SHP77 treated with DMSO at 0.1 percent for 48 hours (cell line): ENCODE measurements at regions not wholly inside any gene's neighbourhood (a gene's known extent, or its start where the extent isn't known, plus 50 kb on each side); places are given as distances from the start of the nearest gene placed in this dataset.

ENCODE experiments used
- DNase-seq: peaks from one replicate; lab custom pipeline; 2025; lab: John Stamatoyannopoulos, UW

DNA sequence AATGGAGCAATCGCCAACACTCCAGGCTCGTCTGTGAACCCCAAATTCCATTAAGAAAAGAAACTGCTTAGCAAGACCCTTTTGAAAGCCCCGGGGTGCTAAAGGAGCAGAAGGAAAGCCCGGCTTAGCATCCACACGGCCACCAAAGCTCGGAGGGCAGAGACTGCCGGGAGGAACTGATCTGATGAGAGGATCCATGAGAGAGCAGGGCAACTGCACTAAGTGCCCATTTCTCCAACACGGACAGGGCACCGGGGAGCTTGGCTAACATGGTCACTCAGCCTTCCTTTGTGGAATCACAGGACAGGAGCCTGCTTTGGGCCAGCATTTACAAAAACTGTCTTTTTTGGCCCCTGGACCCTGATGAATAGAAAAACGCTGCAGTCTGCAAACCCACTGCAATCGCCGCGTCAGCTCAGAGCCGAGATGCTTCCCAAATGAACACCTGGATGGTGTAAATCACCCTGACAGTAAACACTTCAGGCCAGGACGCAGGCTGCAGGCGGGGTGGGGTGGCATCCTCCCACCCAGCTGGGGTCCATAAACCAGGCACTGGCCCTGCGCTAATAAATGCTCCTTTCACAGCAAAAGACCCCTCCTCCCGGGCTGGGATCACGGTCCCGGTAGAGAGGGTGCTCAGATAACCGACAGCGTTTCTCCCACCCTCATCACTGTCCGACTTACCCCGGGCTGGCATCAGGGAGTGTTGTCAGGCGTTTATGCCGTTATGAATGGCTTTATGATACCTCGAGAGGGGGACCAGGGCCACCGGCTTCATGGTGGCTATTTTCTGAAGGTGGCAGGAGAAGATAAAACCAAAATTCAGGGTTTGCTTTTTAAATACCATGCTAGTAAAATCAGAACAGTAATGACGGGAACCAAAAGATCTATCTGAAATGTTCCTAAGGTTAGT lies 299.5 kb downstream of the IRF8 start:
- DNase-seq: peak; percentile 62

DNA sequence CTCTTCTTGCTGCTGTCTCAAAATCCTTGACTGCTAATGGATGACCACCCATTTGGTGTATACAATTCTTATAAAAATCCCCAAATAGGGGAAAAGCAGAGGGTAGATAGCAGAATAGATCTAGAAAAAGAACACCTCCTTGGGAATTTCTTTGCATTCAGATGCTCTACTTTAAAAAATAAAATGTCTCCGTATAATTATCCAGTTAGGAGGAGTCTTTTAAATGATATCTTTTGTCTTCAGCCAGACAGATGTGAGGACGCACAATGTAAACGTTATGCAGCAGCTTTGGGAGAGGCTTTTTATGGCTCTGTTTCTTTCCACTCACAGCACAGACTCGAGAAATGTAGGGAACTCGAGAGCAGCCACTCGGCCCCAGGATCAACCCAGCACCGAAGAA lies 300.2 kb downstream of the IRF8 start:
- no peak for DNase-seq

DNA sequence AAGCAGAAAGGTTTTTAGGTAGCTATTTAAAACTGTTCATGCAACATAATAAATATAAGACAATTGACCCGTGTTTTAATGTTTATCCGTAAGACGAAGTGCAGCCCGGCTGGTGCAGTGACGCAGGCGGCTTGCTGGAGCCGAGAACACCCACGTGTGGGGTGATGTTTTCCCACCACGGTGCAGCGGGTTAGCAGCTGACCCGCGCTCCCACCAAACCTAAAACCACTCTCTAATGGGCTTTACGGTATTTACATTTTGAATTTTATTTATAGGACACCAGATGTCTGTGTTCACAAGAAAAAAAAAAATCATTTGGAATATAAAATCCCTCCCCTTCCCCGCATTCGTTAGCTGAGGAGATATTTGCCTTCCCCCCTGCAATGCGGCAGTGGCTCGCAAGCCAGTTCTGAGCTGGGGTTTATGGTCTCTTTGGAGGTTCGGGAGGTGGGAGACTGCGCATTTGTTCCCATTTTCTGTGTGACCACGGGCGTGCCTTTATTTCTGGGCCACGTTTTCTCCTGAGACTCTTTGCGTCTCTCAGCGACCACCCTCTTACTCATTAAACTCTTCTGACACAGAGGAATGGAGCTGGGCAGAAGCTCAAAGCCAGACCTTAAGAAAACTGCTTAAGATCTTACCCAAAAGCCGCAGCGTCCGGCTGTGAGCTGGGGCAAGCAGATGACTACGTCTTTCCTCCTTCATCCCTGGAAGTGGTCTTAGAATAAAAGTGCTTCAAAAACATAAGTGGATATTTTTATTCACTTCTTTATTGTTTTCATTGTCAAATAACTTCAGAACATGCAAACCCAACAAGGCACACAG lies 301.1 kb downstream of the IRF8 start:
- DNase-seq: no peak

DNA sequence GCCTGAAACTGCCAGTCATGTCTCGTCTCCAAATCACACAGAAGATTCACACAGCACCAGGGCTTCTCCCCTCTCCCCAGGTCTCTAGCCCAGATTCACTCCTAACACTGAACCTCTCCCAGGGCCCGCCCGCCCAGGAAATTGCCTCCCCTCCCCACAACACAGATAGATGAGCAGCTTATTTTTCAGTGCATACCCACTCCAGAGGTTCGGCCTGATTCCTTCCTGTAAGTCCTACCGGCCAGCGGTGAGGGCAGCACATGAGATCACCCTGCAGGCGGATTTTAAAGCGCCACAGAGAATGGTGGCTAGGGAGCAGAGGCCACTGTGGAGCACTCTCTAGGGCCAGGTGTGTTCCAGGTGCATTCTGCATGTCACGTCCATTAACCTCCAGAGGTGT lies 301.8 kb downstream of the IRF8 start:
- no peak for DNase-seq

DNA sequence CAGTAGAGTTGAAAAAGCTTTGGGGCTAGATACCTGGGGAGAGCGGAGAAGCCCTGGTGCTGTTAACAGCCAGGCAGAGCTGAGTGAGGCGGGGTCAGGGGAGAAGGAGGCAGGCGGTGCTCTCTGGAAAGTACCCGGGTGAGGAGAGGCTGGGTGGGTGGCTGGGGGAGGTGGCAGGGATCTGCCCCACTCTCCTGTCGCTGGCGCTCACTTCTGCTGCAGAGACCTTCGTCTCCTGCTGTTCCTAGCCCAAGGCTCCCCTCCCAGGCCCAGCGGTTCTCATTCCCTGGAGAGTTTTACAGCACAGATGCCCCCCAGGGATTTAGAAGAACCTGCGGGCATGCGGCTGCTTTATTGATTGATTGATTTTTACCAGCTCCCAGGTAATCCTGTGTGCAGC lies 302.8 kb downstream of the IRF8 start:
- no peak for DNase-seq

DNA sequence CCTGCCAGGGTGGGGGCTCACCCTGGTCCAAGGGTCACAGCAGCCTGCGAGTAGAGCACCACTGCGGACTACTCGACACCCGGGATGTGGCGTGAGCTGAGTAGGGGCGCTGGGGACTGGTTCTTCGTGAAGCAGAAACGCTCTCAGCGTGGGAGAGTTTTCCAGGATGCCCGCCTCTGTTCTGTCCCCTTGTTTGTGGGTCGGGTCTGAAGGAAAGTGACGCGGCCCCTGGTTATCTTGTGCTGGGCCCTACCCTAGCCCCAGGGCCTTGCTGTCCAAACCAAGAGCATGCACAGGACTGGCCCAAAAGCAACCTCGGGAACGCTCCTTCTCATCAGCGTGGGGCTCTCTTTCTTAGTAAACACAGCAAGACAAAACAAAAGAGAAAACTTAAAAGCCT lies 303.3 kb downstream of the IRF8 start:
- no peak for DNase-seq

DNA sequence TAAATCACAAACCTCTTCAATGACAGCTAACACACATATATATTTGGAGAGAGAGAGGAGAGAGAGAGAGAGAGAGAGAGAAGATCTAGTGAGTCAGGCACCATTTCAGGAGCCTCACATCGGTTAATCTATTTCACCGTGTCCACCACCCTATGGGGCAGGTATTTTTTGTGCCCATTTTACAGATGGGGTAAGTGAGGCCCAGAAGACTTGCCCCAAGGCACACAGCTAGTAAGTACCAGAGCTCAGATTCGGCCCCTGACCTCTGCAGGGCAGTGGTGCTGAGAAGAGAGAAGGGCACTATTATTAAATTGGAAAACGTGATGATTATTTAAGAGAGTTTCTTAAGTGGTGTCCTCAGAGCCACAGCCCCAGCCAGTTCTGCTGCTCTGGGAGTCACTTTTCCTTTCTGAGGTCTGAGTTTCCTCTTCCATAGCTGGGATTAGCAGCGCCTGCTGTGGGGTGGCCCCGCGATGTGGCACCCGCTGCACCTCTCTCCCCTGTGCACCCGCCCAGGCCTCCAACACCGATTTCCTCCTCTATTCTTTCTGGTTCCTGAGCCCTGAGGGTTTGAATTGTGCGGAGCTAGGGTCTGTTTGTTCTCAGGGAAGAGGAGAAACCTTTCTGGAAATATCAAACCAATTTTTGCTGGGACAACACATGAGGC lies 303.9 kb downstream of the IRF8 start:
- no peak for DNase-seq

DNA sequence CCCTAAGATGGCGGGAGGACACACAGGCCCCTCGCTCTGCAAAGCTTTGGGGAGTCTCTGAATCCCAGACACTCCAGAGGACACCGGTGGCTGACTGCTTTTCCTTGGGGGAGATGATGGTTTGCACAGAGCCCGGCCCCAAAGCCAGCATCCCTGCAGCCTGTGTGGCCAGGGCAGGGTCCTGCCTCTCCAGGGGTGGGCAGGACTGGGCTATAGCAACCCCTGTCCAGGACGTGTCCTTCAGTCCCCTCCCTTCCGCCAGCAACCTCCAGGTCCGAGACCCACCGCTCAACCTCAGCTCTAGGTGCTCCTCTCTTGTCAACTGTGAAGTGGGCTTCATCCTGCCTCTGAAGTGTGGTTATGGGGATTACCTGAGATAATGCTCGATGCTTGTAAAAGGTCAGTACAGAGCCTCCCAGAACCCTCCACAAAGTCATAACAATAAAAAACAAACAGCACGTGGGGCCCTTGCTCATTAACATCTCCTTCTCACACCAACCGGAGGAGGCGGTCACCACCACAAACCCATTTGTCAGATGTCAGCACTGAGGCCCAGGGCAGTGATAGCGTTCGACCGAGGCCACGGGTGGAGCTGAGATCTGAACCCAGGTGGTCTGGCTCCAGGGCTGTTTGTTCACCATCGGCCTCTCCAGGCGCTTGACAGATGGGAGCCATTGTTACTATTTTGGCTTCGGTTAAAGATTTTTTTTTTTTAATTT lies 304.8 kb downstream of the IRF8 start:
- no peak for DNase-seq

DNA sequence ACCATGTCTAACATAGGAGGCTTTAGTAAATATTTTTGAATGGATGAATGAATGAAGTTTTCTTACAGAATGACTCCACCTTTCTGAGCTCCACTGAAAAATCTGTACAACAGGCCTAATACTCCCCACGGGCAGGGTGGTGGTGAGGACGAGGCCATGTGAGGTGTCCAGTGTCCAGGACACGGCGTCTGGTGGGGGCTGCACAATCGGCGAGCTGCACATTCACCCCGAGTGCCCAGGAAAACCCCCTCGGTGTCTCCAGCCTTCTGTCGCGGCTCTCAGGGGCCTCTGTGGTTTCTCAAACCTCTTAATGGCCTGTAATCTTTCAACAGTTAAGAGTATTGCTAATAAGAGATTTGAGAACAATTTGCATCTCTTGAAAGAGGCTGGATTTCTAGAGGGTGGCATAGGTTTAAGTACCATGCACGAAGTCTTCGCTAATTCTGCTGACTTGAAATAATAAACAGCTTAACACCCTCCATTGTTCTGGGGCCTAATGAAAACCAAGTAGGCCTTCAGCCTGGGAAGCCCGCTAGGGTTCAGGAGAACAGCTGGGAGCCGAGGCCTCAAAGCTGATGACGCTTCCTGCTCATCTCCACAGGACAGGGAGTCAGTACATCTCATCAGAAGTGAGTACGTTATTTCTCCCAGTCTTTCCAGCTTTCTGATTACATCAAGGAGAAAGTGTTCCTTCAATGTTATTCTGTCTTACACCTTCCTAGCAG lies 304.6 kb upstream of the FOXF1 start:
- no peak for DNase-seq

DNA sequence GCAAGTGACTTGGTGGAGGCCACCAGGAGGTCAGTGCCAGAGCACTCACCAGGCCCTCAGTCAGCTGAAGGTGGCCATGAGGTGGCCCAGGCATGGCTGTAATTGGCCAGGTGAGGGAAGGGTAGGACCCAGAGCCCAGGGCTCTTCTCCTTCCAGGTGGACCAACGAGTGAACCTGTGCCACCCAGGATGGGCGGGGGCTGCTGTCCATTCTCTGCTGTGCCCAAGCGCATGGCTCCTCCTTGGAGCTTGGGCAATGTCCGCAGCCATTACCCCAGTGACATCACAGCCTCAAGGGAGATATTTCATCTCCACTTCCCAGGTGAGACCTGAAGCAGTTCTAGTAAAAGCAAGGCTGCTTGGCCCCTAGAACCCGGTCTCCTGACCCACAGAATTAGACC lies 303.0 kb upstream of the FOXF1 start:
- no peak for DNase-seq

DNA sequence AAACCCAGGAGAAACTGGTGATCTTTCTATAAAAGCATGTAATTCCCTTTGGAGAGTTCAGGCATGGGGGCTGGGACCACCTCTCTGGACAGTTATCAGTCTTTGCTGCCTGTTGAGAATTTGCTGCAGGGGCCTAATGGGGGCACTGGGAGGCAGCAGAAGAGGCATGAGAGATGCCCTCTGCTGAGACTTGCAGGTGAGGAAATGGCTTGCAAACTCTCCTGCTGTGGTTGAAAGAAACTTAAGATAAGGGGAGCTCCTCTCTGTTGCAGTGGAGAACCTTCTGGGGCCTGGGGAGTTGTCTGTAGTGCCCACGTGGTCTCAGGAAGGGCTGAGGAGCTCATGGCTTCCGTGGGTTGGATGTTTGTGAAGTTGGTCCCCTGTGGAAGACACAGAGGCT lies 301.1 kb upstream of the FOXF1 start:
- no peak for DNase-seq

DNA sequence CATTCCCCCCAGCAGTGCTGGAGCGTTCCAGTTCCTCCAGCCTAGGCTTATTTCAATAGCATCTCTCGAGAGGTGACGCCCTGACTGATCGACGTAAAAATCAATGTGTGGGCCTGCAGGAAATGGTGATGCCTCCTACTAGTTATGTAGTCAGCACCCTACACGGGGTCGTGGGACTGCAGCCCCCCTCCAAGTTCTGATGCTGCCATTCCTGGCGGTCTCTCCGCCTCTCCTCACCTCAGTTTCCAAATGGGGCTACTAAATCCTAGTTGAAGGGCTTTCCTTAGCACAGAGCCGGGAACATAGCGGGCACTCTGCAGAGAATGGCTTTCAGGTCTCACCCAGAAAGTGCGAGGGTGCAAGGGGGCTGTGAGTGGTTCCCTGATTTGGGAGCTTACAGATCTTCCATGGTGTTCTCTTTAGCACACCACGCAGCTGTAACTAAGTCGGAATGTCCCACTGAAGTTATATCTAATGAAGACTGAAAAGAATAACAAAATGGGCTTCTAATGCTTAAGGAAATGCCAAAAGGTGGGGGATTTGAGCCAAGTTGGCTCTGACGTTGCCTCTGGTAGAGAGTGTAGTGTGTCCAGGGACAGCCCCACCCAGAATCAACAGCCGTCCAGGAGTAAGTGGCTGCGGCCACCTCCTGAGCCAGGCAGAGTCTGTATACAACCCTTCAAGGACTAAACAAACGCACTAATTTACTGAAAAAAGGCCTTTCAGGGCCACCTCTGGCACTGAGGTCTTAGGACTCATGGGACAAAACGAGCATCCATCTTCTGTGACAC lies 299.7 kb upstream of the FOXF1 start:
- no peak for DNase-seq

DNA sequence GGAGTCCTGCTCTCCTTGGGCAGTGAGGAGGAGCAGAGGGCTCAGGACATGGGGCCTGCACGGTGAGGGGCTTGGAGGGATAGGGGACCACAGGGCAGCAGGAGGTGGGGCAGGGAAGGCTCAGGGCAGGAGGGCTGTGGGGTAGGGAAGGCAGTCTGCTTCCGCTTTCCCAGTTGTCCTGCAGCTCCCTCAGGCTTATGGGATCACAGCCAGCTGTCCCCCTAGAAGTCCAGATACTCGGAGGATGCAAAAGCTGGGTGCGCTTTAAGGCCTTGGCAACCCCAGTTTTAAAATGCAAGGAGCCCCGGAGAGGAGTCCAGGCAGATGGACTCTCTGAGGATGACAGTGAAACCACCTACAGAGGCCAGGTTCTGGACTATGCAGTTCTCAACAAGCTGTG lies 299.1 kb upstream of the FOXF1 start:
- no peak for DNase-seq

DNA sequence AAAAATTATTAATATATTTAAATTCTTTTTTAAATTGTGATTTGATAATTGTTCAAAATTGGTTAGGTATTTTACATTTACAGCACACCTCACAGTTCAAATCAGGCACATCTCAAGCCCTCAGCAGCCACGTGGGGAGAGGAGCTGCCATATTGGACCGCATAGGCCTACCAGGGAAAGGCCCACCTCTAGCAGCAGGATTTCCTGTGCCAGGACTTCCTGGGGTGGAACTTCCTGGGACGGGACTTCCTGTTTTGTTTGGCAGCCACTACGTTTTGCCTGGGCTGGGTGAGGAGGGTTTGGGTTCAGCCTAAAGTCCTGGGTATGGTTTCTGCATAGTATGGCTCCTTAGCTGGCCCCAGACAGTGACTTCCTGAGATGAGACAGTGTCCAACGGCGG lies 298.5 kb upstream of the FOXF1 start:
- no peak for DNase-seq

DNA sequence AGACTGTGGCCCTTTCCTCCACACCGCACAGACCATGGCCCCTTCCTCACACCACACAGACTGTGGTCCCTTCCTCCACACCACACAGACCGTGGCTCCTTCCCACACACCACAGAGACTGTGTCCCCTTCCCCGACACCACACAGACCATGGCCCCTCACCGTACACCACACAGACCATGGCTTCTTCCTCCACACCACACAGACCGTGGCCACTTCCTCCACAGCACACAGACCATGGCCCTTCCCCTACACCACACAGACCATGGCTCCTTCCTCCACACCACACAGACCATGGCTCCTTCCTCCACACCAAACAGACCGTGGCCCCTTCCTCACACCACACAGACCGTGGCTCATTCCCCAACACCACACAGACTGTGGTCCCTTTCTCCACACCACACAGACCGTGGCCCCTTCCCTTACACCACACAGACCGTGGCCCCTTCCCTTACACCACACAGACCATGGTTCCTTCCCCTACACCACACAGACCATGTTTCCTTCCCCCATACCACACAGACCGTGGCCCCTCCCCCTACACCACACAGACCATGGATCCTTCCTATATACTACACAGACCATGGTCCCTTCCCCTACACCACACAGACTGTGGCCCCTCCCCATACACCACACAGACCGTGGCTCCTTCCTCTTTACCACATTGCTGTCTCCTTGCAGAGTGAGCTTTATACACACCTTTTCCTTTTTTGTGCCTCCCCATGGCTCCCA lies 297.5 kb upstream of the FOXF1 start:
- no peak for DNase-seq

DNA sequence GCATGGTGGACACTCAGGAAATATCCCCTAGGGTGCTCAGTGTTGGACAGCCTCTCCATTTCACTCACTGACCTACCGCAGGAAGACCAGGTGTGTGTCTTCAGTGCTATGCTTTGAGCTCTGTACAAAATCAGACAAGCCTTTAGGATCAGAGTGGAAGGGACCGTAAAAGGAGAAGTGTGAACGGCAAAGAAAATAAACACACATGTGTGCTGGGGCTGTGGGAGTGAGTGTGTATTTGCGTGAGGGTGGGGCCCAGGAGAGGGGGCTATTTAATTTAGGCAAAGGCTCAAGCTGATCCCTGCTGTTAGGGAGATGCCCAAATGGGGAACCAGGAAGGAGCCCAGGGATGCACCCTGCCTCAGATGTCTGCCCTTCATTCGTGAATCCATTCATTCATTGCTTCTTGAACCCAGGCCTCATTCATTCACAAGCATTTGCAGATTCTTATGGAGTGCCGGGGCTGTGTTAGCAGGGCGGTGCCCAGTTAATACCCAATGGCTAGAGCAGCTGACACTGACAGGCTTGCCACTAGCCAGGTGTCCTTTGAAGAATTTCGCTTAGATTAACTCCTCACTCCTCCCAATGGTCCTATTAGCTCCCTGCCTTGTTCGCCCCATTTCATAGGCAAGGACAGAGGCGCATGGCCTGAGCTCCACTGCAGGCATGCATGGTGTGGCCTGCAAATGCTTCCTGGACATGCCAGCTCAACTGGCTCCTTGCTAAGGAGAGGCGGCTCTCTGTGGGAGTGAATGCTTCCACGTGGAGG lies 296.7 kb upstream of the FOXF1 start:
- DNase-seq: no peak

DNA sequence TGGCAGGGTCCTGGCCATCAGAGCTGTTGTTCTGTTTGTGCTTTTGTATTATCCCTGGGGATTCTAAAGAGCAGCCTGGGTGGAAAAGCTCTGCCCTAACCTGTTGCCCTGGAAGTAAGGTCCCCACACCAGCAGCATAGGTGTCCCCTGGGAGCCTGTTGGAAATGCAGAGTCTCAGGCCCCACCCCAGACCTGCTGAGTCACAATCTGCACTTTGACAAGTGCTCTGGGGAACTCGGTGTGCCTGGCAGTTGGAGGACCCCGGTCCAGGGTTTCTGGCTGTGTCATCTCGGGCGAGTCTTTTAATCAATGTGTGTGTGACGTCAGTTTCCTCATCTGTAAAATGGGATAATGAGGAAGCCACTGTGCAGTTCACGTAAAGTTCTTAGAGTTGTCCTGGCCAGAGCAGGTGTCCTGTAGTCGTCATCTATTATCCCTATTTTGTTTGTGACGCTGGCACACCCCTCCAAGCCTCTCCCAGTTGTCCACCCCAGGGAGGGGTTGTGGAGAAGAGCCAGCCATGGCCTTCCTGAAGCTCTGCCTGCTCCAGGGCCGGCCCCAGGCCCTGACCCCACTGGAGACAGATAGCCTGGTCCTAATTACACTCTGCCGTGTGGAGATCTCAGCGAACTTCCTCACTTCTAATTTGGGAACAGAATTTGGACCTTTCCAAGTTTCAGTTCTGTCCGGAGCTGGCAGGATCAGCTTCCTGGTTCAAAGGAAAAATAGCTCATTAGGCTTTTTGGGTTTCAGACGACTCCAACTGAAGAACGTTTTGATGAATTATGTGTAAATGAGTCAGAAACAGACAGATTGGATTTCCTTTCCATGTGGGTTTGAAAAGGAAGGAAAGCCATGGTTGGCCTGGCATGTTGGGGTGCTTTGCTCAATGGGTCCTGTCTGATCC lies 295.7 kb upstream of the FOXF1 start:
- DNase-seq: no peak
